Right kidney (tissue), 1 donor: ENCODE measurements at regions not wholly inside any gene's neighbourhood (a gene's known extent, or its start where the extent isn't known, plus 50 kb on each side); places are given as distances from the start of the nearest gene placed in this dataset.
"Not testable (repeated sequence)": the region's sequence is repeated elsewhere in the genome, so short reads cannot be mapped to it uniquely, and the experiment has no call there.

Experiments used
- DNase-seq: peaks from one replicate; pipeline ENCODE4 v3.0.0-alpha.2; 2016

DNA sequence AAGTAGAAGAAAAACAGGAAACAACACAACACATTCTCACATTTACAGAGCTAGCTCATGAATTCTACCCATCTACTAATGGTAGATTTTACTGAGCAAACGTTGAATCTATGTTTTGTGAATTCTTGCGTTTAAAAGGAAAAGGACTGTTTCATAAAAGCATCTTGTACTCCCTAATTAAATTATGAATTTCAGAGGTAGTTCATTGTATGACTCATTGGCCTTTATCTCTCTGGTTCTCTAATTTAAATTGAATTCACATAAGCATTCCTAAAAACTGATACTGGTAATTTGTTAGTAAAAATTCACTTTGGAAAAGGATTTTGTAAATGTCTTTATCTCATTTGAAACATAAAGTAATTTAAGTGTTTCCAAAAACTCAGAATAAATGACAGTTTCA is 687.3 kb downstream of the BRINP3 start:
- DNase-seq: no peak

GRCh38 chr1:189803364-189803763 is 674.3 kb downstream of the BRINP3 start:
- no peak for DNase-seq

DNA sequence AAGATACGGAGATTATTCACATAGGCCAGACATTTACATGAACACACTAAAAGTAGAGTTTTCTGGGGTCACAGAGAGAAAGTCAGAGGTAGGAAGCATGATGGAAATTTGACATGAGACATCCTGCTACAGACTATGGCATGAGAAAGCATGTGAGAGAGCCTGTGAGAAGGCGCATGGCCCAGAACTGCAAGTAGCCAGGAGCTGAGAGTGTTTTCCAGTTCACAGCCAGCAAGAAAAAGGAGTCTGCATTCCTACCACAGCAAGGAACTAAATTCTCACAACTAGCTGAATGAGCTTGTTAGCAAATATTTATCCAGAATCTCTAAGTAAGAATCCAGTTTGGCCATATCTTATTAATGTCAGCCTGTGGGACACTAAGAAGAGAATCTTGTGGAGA is 673.3 kb downstream of the BRINP3 start:
- DNase-seq: no peak

DNA sequence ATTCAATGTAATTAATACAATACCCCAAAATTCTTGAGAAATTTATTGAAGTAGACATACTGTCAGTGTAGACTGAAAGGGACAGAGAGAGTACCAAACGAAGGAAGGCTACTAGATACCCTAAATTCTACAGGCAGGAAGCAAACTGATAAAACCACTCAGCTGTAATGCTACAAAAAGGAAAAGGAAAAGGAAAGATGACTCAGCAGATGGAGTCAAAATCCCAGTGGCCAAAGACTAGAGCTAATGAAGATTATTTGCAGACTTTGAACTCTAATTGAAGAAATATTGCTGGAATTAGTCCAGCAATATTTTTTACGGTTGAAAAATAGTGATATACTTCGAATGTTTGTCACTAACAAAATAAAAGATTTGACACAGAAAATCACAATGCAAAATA is 671.9 kb downstream of the BRINP3 start:
- DNase-seq: no peak

- DNase-seq: not testable (repeated sequence)
Measured at GRCh38 chr1:189810639-189811038, 667.0 kb downstream of the BRINP3 start.

DNA sequence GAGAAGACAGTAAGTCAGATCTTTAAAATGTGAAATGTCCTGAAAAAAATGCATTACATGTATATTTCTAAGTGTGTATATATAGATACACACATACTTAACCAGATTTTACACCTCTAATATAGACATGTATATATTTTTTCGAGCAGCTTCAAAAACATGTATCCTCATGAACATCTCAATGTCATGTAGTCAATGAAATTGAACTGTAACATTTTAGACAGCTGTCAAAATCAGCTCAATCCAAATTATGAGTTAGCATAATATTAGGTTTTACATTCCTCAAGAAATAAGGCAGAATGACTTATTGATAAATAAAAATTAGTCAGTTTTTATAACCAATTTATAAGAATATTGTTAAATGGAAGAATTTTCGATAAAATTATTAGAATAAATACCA is 665.7 kb downstream of the BRINP3 start:
- no peak for DNase-seq

- DNase-seq: no peak
Measured at GRCh38 chr1:189816558-189816957, 661.1 kb downstream of the BRINP3 start.

DNA sequence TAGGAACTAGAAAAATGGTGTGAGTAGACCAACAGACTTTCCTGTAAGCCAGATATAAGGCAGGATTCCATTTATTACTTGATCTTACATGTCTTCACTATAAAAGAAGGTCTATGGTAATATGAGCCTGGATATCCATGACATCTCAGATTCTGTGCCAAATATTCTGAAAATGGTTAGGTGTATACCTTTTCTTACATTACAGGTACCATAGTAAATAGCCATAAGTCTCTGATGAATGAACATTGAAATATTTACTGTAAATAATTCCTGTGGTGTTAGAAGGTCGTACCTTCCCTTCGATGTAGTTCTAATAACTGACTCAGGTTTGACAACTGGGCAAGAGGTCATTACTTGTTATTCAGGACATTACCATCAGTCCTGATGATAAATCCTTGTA is 657.9 kb downstream of the BRINP3 start:
- DNase-seq: no peak

DNA sequence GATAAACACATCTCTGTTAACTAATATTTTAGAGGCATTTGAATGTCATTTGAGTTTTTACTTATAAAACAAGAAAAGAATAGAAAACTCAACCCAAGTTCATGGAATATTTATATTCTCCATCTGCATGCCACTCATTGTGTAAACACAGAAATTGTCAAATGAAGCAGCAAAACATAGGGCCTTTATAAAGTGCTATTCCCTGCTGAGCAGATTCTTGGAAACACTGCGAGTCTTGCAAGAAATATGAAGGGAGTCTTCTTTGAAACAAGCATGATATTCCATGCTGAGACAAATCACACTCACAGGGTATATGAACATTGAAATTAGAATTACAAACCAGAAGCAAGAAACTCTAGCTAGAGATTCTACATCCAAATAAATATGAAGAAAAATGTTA is 655.8 kb downstream of the BRINP3 start:
- no peak for DNase-seq

GRCh38 chr1:189834813-189835212 is 642.9 kb downstream of the BRINP3 start:
- no peak for DNase-seq

GRCh38 chr1:189847613-189848012 is 630.1 kb downstream of the BRINP3 start:
- DNase-seq: no peak

DNA sequence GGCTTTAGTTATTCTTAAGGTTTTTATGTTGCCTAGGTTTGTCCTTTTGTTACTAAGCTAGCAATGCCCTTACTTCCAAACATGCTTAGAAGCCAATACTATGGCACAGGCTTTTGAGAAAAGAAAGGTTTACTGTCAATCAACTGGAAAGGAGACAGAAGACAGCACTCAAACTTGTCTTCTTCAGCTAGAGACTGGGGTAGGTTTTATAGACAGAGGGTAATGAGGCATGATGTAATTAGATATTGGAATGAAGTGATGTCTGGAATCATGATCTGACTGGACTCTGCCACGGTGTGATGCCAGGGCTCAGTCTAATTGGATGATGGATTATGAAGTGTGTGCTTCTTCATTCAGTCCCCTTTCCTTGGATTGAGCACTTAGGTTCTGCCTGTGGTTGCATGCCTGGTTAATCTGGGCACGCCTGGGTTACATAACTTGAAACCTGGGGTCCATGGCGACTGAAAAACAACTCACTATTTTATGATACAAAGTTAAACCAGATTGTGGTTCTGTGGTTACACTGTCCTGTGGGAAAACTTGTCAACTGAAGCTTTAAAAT is 625.8 kb downstream of the BRINP3 start:
- DNase-seq: no peak

GRCh38 chr1:189859385-189859977 is 618.2 kb downstream of the BRINP3 start:
- no peak for DNase-seq

- no peak for DNase-seq
Measured at GRCh38 chr1:189866606-189867005, 611.1 kb downstream of the BRINP3 start.

- no peak for DNase-seq
Measured at GRCh38 chr1:189868021-189868420, 609.6 kb downstream of the BRINP3 start.

DNA sequence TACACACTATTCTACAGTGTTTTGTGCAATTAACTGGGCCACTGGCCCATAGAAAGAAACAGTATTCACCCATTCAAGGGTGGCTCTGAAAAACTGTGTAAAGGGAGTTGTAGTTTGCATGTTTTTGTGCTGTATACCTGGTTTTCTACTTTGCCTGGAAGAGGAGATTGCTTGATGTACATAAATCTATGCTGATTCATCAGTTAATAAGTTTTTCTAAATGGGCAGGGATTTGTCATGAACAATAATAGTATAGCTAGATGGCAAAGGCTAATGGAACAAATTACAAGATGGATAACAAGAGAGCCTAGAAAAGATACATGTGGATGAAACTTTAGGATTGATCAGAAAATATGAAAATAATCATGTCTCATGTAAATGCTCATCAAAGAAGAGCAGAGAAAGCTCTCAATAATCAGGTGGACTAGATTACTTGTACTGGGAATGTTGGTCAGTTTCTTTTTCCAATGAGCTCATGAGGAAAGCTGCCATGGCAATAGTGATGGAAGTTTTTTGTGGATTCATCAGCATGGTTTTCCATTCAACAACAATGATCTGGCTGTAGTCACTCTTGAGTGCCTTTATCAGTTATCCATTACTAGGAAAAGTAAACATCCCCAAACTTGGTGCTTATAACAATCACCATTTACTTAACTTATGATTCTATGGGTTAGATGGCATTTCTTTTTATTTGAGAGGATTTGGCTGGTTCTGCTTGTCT is 602.8 kb downstream of the BRINP3 start:
- DNase-seq: no peak

- no peak for DNase-seq
Measured at GRCh38 chr1:189880135-189880534, 597.5 kb downstream of the BRINP3 start.

DNA sequence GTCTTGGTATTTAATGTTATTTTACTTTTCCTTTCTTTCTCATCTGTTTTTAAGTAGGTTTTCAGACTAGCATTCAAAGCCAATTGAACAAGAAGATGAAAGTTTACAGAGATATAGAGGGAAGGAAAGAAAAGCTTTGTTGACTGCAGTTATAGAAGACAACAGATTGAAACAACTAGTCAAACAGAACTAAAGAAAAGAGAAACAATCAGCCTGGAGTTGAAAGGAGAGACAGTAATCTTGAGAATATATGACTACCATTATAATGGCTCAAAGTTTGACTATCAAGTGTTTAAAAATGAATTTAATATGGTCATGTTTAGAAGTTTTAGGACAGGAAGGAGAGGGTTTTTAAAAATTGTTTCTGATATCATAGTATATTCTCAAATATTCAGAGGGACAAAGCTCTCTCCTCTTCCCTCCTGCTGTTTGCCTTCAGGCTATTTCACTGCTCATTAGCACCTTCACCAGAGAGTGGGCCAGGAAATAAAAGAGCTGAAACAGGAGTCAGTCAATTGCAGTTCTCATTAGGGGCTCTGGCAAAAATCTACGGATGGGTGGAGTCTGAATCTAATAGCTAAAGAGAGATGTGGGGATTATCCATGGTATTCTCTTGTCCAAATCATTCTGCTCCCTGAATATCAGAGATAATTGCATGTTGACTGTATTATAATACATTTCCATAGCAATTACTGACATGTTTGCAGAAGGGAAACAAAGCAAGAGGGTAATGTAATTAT is 577.8 kb downstream of the BRINP3 start:
- no peak for DNase-seq

DNA sequence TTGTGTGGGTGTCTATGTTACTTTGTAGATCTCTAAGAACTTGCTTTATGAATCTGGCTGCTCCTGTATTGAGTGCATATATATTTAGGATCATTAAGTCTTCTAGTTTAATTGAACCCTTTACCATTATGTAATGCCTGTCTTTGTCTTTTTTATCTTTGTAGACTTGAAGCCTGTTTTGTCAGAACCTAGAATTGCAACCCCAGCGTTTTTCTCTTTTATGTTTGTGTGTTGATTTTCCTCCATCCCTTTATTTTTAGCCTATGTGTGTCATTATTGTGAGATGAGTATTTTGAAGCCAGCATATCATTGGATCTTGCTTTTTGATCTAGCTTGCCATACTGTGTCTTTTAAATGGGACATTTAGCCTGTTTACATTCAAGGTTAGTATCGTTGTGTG is 573.2 kb downstream of the BRINP3 start:
- DNase-seq: no peak

GRCh38 chr1:189908113-189908512 is 569.6 kb downstream of the BRINP3 start:
- no peak for DNase-seq

- no peak for DNase-seq
Measured at GRCh38 chr1:189921613-189922012, 556.1 kb downstream of the BRINP3 start.

GRCh38 chr1:189927641-189928040 is 550.0 kb downstream of the BRINP3 start:
- DNase-seq: no peak

GRCh38 chr1:189929501-189930099 is 548.1 kb downstream of the BRINP3 start:
- no peak for DNase-seq
